ENCODE measurements at regions not wholly inside any gene's neighbourhood (a gene's known extent, or its start where the extent isn't known, plus 50 kb on each side); places are given as distances from the start of the nearest gene placed in this dataset.

DNA sequence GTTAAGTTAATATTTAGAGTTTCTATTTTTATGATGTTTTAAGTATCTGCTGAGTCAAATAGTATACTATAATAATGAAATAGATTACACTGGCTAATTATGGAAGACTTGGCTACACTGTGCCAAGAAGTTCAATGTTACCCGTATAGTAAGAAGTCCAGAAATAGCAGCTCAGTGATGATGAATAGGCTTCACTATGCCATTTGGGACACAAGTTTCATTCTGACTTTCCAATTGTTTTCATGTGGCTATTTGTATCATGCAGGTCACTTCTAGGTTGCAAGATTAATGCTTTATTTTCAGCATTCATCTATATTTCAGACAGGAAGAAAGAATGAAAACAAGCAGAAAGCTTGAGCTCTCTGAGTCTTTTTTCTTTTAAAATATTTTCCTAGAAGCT is 194.5 kb upstream of the RIOK2 start:
- in situ Hi-C loops (cut with MboI; ENCODE audit: low pct_unique_long_range_greater_than_20kb, low sequenced_read_pairs, unreplicated experiment), result no loop called here
- DNase-seq (ENCODE audit: low spot score), result no peak
- TF ChIP-seq, protein P1, sequence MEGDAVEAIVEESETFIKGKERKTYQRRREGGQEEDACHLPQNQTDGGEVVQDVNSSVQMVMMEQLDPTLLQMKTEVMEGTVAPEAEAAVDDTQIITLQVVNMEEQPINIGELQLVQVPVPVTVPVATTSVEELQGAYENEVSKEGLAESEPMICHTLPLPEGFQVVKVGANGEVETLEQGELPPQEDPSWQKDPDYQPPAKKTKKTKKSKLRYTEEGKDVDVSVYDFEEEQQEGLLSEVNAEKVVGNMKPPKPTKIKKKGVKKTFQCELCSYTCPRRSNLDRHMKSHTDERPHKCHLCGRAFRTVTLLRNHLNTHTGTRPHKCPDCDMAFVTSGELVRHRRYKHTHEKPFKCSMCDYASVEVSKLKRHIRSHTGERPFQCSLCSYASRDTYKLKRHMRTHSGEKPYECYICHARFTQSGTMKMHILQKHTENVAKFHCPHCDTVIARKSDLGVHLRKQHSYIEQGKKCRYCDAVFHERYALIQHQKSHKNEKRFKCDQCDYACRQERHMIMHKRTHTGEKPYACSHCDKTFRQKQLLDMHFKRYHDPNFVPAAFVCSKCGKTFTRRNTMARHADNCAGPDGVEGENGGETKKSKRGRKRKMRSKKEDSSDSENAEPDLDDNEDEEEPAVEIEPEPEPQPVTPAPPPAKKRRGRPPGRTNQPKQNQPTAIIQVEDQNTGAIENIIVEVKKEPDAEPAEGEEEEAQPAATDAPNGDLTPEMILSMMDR (IDR thresholded peaks at IDR 0.05; ENCODE audit: extremely low read depth, insufficient read depth, missing control alignments), result no peak

DNA sequence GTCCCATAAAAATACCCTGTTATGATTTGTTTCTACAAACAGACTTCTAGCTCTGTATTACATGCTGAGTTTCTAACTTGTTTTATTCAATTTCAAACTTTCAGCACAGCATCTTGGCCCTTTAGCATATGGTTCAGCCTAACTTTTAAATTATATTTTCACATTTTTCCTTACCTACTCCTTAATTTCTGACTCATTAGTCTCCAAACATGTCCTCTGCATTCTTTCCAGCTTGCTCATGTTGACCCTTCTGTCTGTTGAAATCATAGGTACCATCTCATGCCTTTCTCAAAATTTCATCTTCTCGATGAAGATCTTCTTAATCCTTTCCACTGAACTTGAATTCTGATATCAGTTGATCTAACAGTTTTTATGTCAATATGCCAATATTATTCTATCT is 200.9 kb upstream of the RIOK2 start:
- no peak for DNase-seq (ENCODE audit: low spot score)
- TF ChIP-seq, protein P1 (IDR thresholded peaks at IDR 0.05; ENCODE audit: extremely low read depth, insufficient read depth, missing control alignments), result no peak
- in situ Hi-C loops (cut with MboI; ENCODE audit: low pct_unique_long_range_greater_than_20kb, low sequenced_read_pairs, unreplicated experiment), result no loop called here

DNA sequence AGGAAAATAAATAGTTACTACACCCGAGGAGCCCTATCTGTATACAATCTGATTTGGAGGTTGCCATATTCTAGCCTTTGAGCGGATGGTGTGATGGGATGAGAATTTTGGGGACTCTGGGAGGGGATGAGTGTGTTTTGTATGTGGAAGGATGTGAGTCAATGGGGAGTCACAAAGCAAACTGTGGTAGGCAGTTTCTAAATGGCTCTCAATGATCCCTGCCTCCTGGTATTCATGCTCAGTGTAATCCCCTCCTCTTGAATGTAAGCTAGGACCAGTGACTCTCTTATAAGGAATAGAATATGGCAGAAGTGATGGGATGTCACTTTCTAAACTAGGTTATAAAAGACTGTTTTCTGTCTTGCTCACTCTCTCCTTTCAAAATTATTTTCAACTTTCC is 205.7 kb upstream of the RIOK2 start:
- TF ChIP-seq, protein P1 (IDR thresholded peaks at IDR 0.05; ENCODE audit: extremely low read depth, insufficient read depth, missing control alignments), result no peak
- no peak for DNase-seq (ENCODE audit: low spot score)
- in situ Hi-C loops (cut with MboI; ENCODE audit: low pct_unique_long_range_greater_than_20kb, low sequenced_read_pairs, unreplicated experiment), result no loop called here

DNA sequence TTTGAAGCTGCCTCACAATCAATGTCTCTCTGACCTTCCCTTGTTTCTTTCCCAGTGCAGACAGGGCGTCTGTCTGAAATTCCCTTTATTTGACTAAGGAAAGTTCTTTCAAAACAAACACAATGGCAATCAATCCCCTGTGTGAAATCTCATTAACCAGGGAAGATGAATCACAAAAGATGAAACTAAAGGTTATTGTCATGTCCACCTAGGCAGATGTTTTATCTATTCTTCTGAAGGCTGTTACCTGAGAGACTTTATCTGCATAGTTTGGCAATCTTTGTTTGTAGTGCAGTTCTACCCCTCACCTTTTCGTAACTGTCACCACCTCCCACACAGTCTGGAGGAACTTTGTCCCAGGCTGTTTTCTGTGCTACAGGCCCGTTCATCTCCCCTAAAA is 217.5 kb upstream of the RIOK2 start:
- TF ChIP-seq, protein P1 (IDR thresholded peaks at IDR 0.05; ENCODE audit: extremely low read depth, insufficient read depth, missing control alignments), result no peak
- no peak for DNase-seq (ENCODE audit: low spot score)
- in situ Hi-C loops (cut with MboI; ENCODE audit: low pct_unique_long_range_greater_than_20kb, low sequenced_read_pairs, unreplicated experiment), result no loop called here

DNA sequence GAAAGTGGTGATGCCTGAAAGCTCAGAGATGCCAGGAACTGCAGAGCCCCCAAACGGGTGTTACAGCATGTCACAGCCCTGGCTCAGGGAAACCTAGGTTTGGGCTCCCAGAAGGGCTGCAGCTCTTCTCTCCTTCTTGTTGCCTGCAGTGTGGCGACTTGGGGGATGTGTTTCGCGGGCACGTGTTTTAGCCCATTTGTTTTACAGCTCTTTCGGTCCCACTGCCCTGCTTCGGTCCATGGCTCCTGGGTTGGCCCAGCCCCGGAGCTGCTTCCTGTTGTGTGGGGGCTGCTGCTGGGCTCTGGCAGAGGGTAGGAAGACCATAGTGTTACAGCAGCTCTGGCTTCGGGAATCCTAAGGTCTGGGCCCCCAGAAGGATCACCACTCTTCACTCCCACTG is 222.9 kb upstream of the RIOK2 start:
- DNase-seq (ENCODE audit: low spot score), result no peak
- in situ Hi-C loops (cut with MboI; ENCODE audit: low pct_unique_long_range_greater_than_20kb, low sequenced_read_pairs, unreplicated experiment), result no loop called here
- TF ChIP-seq, protein P1 (IDR thresholded peaks at IDR 0.05; ENCODE audit: extremely low read depth, insufficient read depth, missing control alignments), result no peak

DNA sequence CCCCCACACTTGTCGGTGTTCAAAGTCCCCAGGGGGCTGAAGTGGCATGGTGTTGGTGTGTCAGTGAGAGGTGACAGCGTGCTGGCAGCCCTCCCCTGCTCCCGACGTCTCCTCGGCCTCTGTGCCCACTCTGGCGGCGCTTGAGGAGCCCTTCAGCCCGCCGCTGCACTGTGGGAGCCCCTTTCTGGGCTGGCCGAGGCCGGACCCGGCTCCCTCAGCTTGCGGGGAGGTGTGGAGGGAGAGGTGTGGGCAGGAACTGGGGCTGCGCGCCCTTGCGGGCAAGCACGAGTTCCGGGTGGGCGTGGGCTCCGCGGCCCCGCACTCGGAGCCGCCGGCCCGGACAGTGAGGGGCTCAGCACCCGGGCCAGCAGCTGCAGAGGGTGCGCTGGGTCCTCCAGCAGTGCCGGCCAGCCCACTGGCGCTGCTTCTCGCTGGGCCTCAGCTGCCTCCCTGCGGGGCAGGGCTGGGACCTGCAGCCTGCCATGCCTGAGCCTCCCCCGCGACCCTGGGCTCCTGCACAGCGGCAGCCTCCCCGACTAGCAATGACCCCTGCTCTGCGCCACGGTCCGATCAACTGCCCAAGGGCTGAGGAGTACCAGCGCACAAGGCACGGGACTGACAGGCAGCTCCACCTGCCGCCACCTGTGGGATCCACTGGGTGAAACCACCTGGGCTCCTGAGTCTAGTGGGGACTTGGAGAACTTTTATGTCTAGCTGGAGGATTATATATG is 224.1 kb upstream of the RIOK2 start:
- no peak for DNase-seq (ENCODE audit: low spot score)
- TF ChIP-seq, protein P1 (IDR thresholded peaks at IDR 0.05; ENCODE audit: extremely low read depth, insufficient read depth, missing control alignments), result no peak
- in situ Hi-C loops (cut with MboI; ENCODE audit: low pct_unique_long_range_greater_than_20kb, low sequenced_read_pairs, unreplicated experiment), result no loop called here

All from GM13977 (cell line).